ENCODE measurements at regions not wholly inside any gene's neighbourhood (a gene's known extent, or its start where the extent isn't known, plus 50 kb on each side); places are given as distances from the start of the nearest gene placed in this dataset.

- no peaks in the 10 kb centered on the region for H3K36me3 ChIP-seq (ENCODE audit: insufficient read depth, low read length, poor library complexity, severe bottlenecking)
- no TSS peak for BruUV-seq (replicated peaks)
- ChIA-PET POLR2A (ENCODE audit: low non-redundant PET) (no interaction called here), CTCF (no interaction called here)
- no peak overlapping the region for H3K4me3 ChIP-seq (ENCODE audit: low read depth, low read length, poor library complexity, severe bottlenecking)
- H3K9me3 ChIP-seq (ENCODE audit: low read depth, low read length, poor library complexity, severe bottlenecking) = no peaks in the 10 kb centered on the region
- DNase-seq (ENCODE audit: low spot score) = no peak
- intact Hi-C loops (cut with micrococcal nuclease; ENCODE audit: unreplicated experiment) = no loop called here
- no peak for TF ChIP-seq CTCF (conservative IDR thresholded peaks at IDR 0.05; ENCODE audit: low read depth, low read length)
- no peak for TF ChIP-seq EZH2 (IDR thresholded peaks at IDR 0.05; ENCODE audit: borderline replicate concordance, low read depth, low read length, poor library complexity, severe bottlenecking)
- no peak overlapping the region for H3K27ac ChIP-seq (ENCODE audit: low read depth, low read length, poor library complexity, severe bottlenecking)
- no peaks in the 10 kb centered on the region for H3K27me3 ChIP-seq (replicated peaks; ENCODE audit: insufficient read depth, low read depth, low read length, poor library complexity)
- H3K4me1 ChIP-seq (ENCODE audit: insufficient read depth, low read length, poor library complexity, severe bottlenecking) = no peaks in the 10 kb centered on the region
Observed at GRCh38 chr14:35480119-35480769, 53.7 kb upstream of the INSM2 start.

- CTCF ChIA-PET = no interaction called here
Observed at GRCh38 chr14:35482994-35483515, 50.9 kb upstream of the INSM2 start.

More at GRCh38 chr14:35482994-35483515, 50.9 kb upstream of the INSM2 start:
- no peaks in the 10 kb centered on the region for H3K4me1 ChIP-seq (ENCODE audit: insufficient read depth, low read length, poor library complexity, severe bottlenecking)
- H3K27me3 ChIP-seq (replicated peaks; ENCODE audit: insufficient read depth, low read depth, low read length, poor library complexity) = no peaks in the 10 kb centered on the region
- no peaks in the 10 kb centered on the region for H3K36me3 ChIP-seq (ENCODE audit: insufficient read depth, low read length, poor library complexity, severe bottlenecking)
- no TSS peak for BruUV-seq (replicated peaks)
- no peak overlapping the region for H3K4me3 ChIP-seq (ENCODE audit: low read depth, low read length, poor library complexity, severe bottlenecking)
- no peak overlapping the region for H3K27ac ChIP-seq (ENCODE audit: low read depth, low read length, poor library complexity, severe bottlenecking)
- intact Hi-C loops (cut with micrococcal nuclease; ENCODE audit: unreplicated experiment) = no loop called here
- no peak for DNase-seq (ENCODE audit: low spot score)
- POLR2A ChIA-PET (ENCODE audit: low non-redundant PET) = no interaction called here
- H3K9me3 ChIP-seq (ENCODE audit: low read depth, low read length, poor library complexity, severe bottlenecking) = no peaks in the 10 kb centered on the region
- TF ChIP-seq CTCF (conservative IDR thresholded peaks at IDR 0.05; ENCODE audit: low read depth, low read length) (no peak), EZH2 (IDR thresholded peaks at IDR 0.05; ENCODE audit: borderline replicate concordance, low read depth, low read length, poor library complexity, severe bottlenecking) (no peak)
